ENCODE measurements at regions not wholly inside any gene's neighbourhood (a gene's known extent, or its start where the extent isn't known, plus 50 kb on each side); places are given as distances from the start of the nearest gene placed in this dataset.
A peak's percentile ranks its signal among the peaks of the same experiment; 100 is the strongest.

DNA sequence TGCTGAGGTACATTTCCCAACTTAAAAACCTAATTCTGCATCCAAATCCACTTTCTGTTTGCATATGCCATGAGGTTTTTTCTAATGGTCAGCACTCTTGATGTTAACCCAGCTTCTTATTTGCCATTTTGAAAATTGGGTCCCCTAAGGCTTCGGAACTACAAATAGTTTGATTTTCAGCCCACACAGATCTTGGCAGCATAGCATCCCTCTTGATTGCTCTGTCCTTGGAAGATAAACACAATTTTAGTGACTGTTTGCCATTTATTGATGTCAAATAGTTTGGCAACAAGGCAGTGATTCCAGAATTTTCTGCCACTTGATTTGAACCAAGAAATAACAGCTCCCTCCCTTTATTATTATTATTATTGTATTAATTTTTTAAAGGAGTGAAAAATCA, 696.9 kb downstream of the RAB28 start:
- H3K27ac ChIP-seq (ENCODE audit: low read length), result no peak overlapping the region

GRCh38 chr4:12778706-12779105, 705.4 kb downstream of the RAB28 start:
- no peaks in the 10 kb centered on the region for H3K27me3 ChIP-seq (ENCODE audit: control insufficient read depth, insufficient read depth, low read length)
- H3K36me3 ChIP-seq (ENCODE audit: control insufficient read depth, low read depth, low read length), result no peaks in the 10 kb centered on the region
- H3K4me1 ChIP-seq (ENCODE audit: control insufficient read depth, low read depth, low read length), result no peaks in the 10 kb centered on the region
- H3K4me3 ChIP-seq (ENCODE audit: low read length), result no peak overlapping the region
- no peaks in the 10 kb centered on the region for H3K9me3 ChIP-seq (ENCODE audit: control insufficient read depth, low read depth, low read length)
- no peak overlapping the region for H3K9ac ChIP-seq (ENCODE audit: low read length)
- no peak overlapping the region for H3K27ac ChIP-seq (ENCODE audit: low read length)

More for the DNA sequence above, 696.9 kb downstream of the RAB28 start:
- H3K27me3 ChIP-seq (ENCODE audit: control insufficient read depth, insufficient read depth, low read length), result no peaks in the 10 kb centered on the region
- H3K4me1 ChIP-seq (ENCODE audit: control insufficient read depth, low read depth, low read length), result no peaks in the 10 kb centered on the region
- H3K9me3 ChIP-seq (ENCODE audit: control insufficient read depth, low read depth, low read length), result no peaks in the 10 kb centered on the region
- no peaks in the 10 kb centered on the region for H3K36me3 ChIP-seq (ENCODE audit: control insufficient read depth, low read depth, low read length)
- no peak overlapping the region for H3K4me3 ChIP-seq (ENCODE audit: low read length)
- no peak overlapping the region for H3K9ac ChIP-seq (ENCODE audit: low read length)

DNA sequence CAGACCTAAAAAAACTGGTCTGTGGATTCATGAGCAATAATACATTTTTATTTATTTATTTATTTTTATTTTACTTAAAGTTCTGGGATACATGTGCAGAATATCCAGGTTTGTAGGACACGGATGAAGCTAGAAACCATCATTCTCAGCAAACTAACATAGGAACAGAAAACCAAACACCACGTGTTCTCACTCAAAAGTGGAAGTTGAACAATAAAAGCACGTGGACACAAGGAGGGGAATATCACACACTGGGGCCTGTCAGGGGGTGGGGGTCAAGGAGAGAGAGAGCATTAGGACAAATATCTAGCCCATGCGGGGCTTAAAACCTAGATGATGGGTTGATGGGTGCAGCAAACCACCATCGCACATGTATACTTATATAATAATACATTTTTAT, 705.9 kb downstream of the RAB28 start:
- Histone ChIP-seq H3K4me1 (ENCODE audit: control insufficient read depth, low read depth, low read length) (no peaks in the 10 kb centered on the region), H3K9me3 (ENCODE audit: control insufficient read depth, low read depth, low read length) (no peaks in the 10 kb centered on the region), H3K4me3 (ENCODE audit: low read length) (no peak overlapping the region), H3K9ac (ENCODE audit: low read length) (no peak overlapping the region), H3K27ac (ENCODE audit: low read length) (no peak overlapping the region), H3K36me3 (ENCODE audit: control insufficient read depth, low read depth, low read length) (no peaks in the 10 kb centered on the region), H3K27me3 (ENCODE audit: control insufficient read depth, insufficient read depth, low read length) (no peaks in the 10 kb centered on the region)

GRCh38 chr4:12770351-12770750, 713.8 kb downstream of the RAB28 start:
- Histone ChIP-seq H3K4me1 (ENCODE audit: control insufficient read depth, low read depth, low read length) (no peaks in the 10 kb centered on the region), H3K9ac (ENCODE audit: low read length) (no peak overlapping the region), H3K36me3 (ENCODE audit: control insufficient read depth, low read depth, low read length) (no peaks in the 10 kb centered on the region), H3K27ac (ENCODE audit: low read length) (no peak overlapping the region), H3K4me3 (ENCODE audit: low read length) (no peak overlapping the region), H3K27me3 (ENCODE audit: control insufficient read depth, insufficient read depth, low read length) (no peaks in the 10 kb centered on the region), H3K9me3 (ENCODE audit: control insufficient read depth, low read depth, low read length) (no peaks in the 10 kb centered on the region)

DNA sequence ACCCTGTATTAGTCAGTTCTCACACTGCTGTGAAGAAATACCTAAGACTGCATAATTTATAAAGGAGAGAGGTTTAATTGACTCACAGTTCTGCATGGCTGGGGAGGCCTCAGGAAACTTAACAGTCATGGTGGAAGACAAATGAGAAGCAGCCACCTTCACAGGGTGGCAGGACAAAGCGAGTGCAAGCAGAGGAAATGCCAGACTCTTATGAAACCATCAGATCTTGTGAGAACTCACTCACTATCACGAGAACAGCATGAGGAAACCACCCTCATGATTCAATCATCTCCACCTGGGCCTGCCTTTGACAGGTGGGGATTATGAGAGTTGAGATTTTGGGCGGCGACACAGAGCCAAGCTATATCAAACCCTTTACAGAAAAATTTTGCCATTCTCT, 722.4 kb downstream of the RAB28 start:
- no peaks in the 10 kb centered on the region for H3K4me1 ChIP-seq (ENCODE audit: control insufficient read depth, low read depth, low read length)

GRCh38 chr4:12747154-12747553, 737.0 kb downstream of the RAB28 start:
- H3K9ac ChIP-seq (ENCODE audit: low read length), result no peak overlapping the region
- H3K36me3 ChIP-seq (ENCODE audit: control insufficient read depth, low read depth, low read length), result no peaks in the 10 kb centered on the region
- no peak overlapping the region for H3K4me3 ChIP-seq (ENCODE audit: low read length)
- no peaks in the 10 kb centered on the region for H3K9me3 ChIP-seq (ENCODE audit: control insufficient read depth, low read depth, low read length)
- H3K27ac ChIP-seq (ENCODE audit: low read length), result no peak overlapping the region
- no peaks in the 10 kb centered on the region for H3K27me3 ChIP-seq (ENCODE audit: control insufficient read depth, insufficient read depth, low read length)
- H3K4me1 ChIP-seq (ENCODE audit: control insufficient read depth, low read depth, low read length), result no peaks in the 10 kb centered on the region

More for the DNA sequence above, 722.4 kb downstream of the RAB28 start:
- Histone ChIP-seq H3K27ac (ENCODE audit: low read length) (no peak overlapping the region), H3K9ac (ENCODE audit: low read length) (no peak overlapping the region), H3K36me3 (ENCODE audit: control insufficient read depth, low read depth, low read length) (no peaks in the 10 kb centered on the region), H3K9me3 (ENCODE audit: control insufficient read depth, low read depth, low read length) (no peaks in the 10 kb centered on the region), H3K27me3 (ENCODE audit: control insufficient read depth, insufficient read depth, low read length) (no peaks in the 10 kb centered on the region), H3K4me3 (ENCODE audit: low read length) (no peak overlapping the region)

GRCh38 chr4:12746221-12746620, 737.9 kb downstream of the RAB28 start:
- H3K9me3 ChIP-seq (ENCODE audit: control insufficient read depth, low read depth, low read length), result no peaks in the 10 kb centered on the region
- no peak overlapping the region for H3K4me3 ChIP-seq (ENCODE audit: low read length)
- no peak overlapping the region for H3K9ac ChIP-seq (ENCODE audit: low read length)
- no peaks in the 10 kb centered on the region for H3K4me1 ChIP-seq (ENCODE audit: control insufficient read depth, low read depth, low read length)
- no peaks in the 10 kb centered on the region for H3K36me3 ChIP-seq (ENCODE audit: control insufficient read depth, low read depth, low read length)
- H3K27ac ChIP-seq (ENCODE audit: low read length), result no peak overlapping the region
- H3K27me3 ChIP-seq (ENCODE audit: control insufficient read depth, insufficient read depth, low read length), result no peaks in the 10 kb centered on the region

- H3K4me1 ChIP-seq (ENCODE audit: control insufficient read depth, low read depth, low read length), result no peaks in the 10 kb centered on the region
- H3K4me3 ChIP-seq (ENCODE audit: low read length), result no peak overlapping the region
- H3K9me3 ChIP-seq (ENCODE audit: control insufficient read depth, low read depth, low read length), result no peaks in the 10 kb centered on the region
- H3K9ac ChIP-seq (ENCODE audit: low read length), result no peak overlapping the region
- H3K36me3 ChIP-seq (ENCODE audit: control insufficient read depth, low read depth, low read length), result no peaks in the 10 kb centered on the region
- H3K27me3 ChIP-seq (ENCODE audit: control insufficient read depth, insufficient read depth, low read length), result no peaks in the 10 kb centered on the region
- no peak overlapping the region for H3K27ac ChIP-seq (ENCODE audit: low read length)
Observed at GRCh38 chr4:12734586-12734985, 749.6 kb downstream of the RAB28 start.

GRCh38 chr4:12729384-12729783, 754.8 kb downstream of the RAB28 start:
- Histone ChIP-seq H3K4me3 (ENCODE audit: low read length) (no peak overlapping the region), H3K4me1 (ENCODE audit: control insufficient read depth, low read depth, low read length) (peaks cover under 1% of the 10 kb centered on the region), H3K36me3 (ENCODE audit: control insufficient read depth, low read depth, low read length) (no peaks in the 10 kb centered on the region), H3K27me3 (ENCODE audit: control insufficient read depth, insufficient read depth, low read length) (no peaks in the 10 kb centered on the region), H3K27ac (ENCODE audit: low read length) (no peak overlapping the region), H3K9me3 (ENCODE audit: control insufficient read depth, low read depth, low read length) (no peaks in the 10 kb centered on the region), H3K9ac (ENCODE audit: low read length) (no peak overlapping the region)

DNA sequence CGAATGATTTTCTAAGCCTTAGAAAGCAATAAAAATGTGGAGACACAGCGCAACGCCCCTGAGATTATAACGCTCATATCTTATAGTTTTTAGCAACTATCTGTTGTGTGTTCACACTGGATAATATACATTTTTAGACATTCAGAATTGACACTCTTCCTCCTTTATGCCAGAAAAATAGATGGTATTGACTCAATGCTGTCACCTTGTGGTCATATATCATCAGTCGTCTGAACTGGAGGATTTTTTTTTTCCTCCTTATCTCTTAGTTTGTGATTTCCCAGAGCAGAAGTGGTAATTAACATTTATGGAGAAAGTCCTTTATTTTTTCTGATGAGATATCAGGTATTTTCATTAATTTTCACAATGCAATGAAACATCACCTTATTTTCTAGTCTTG, 759.6 kb downstream of the RAB28 start:
- H3K27ac ChIP-seq (ENCODE audit: low read length), result no peak overlapping the region
- H3K4me1 ChIP-seq (ENCODE audit: control insufficient read depth, low read depth, low read length), result peaks cover 9% of the 10 kb centered on the region
- no peaks in the 10 kb centered on the region for H3K9me3 ChIP-seq (ENCODE audit: control insufficient read depth, low read depth, low read length)
- peak overlapping the region; percentile 5 for H3K4me3 ChIP-seq (ENCODE audit: low read length)
- no peaks in the 10 kb centered on the region for H3K36me3 ChIP-seq (ENCODE audit: control insufficient read depth, low read depth, low read length)
- H3K27me3 ChIP-seq (ENCODE audit: control insufficient read depth, insufficient read depth, low read length), result no peaks in the 10 kb centered on the region
- no peak overlapping the region for H3K9ac ChIP-seq (ENCODE audit: low read length)

DNA sequence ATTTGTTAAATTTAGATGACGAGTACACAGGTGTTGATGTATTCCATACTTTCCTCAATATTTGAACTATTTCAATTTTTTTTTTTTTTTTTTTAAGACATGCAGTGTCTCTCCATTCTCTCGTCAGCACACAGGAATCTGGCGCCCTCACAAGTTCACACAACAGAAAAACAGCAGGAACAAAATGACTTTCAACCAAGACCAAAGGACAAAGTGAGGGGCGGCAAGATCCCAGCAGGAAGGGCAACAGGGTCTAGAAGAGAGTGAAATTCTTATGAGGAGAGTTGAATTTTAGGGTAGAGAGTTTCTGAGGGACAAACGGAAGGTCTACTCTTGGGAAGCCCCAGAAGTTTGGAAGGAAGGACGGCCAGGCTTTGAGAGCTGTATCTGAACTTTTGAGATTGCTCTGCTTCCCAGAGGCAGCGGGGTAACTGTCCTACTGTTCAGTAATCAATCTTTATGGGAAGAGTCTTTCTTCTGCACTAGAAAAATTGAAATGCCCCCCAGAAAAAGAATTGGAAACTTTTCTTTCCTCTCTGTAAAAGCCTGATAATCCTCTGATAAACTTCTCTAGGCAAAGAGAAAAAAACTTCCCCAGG, 760.2 kb downstream of the RAB28 start:
- H3K27me3 ChIP-seq (ENCODE audit: control insufficient read depth, insufficient read depth, low read length), result no peaks in the 10 kb centered on the region
- peaks cover 9% of the 10 kb centered on the region for H3K4me1 ChIP-seq (ENCODE audit: control insufficient read depth, low read depth, low read length)
- H3K4me3 ChIP-seq (ENCODE audit: low read length), result peak overlapping the region; percentile 5
- no peak overlapping the region for H3K27ac ChIP-seq (ENCODE audit: low read length)
- no peaks in the 10 kb centered on the region for H3K9me3 ChIP-seq (ENCODE audit: control insufficient read depth, low read depth, low read length)
- no peak overlapping the region for H3K9ac ChIP-seq (ENCODE audit: low read length)
- no peaks in the 10 kb centered on the region for H3K36me3 ChIP-seq (ENCODE audit: control insufficient read depth, low read depth, low read length)

DNA sequence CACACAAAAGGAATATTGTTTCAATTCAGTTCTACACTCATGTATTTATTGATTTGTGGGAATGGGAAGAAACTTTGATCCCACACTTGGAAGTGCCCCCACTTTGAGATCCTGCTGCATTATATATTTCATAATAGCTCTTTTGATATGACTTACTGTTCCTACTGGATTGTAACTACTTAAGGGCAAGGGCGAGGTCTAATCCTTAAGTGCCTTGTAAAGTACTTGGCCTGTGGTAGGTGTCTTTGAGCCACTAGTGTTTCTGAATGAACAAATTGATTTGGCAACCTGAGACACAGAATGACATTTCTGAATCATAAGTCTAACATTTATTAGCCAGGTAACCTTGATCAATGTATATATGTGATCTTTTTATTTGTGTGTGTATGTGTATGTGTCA, 767.2 kb downstream of the RAB28 start:
- Histone ChIP-seq H3K9ac (ENCODE audit: low read length) (no peak overlapping the region), H3K36me3 (ENCODE audit: control insufficient read depth, low read depth, low read length) (no peaks in the 10 kb centered on the region), H3K4me1 (ENCODE audit: control insufficient read depth, low read depth, low read length) (no peaks in the 10 kb centered on the region), H3K4me3 (ENCODE audit: low read length) (no peak overlapping the region), H3K27me3 (ENCODE audit: control insufficient read depth, insufficient read depth, low read length) (no peaks in the 10 kb centered on the region), H3K27ac (ENCODE audit: low read length) (no peak overlapping the region), H3K9me3 (ENCODE audit: control insufficient read depth, low read depth, low read length) (no peaks in the 10 kb centered on the region)

All from iPS-18a (cell line).